Mesothelial cell of epicardium (in vitro differentiated cells): ENCODE measurements at regions not wholly inside any gene's neighbourhood (a gene's known extent, or its start where the extent isn't known, plus 50 kb on each side); places are given as distances from the start of the nearest gene placed in this dataset.

Source experiments
- DNase-seq, 2 experiments: peaks; one replicate each; pipeline ENCODE4 v3.0.0; 2021; ENCODE audit warnings: low spot score in 2 of 2; ENCODE audit not compliant: unreplicated experiment in 2 of 2
- H3K27ac Mint-ChIP-seq: 2 replicates; pipeline ENCODE4 v1.8.0; 2021; ENCODE audit warnings: mixed read lengths
- H3K27me3 Mint-ChIP-seq: 2 replicates; pipeline ENCODE4 v1.8.0; 2021; ENCODE audit warnings: low read depth, mixed read lengths
- H3K36me3 Mint-ChIP-seq: 2 replicates; pipeline ENCODE4 v1.8.0; 2021; ENCODE audit warnings: mixed read lengths
- H3K4me1 Mint-ChIP-seq: 2 replicates; pipeline ENCODE4 v1.8.0; 2021; ENCODE audit warnings: mixed read lengths
- H3K4me3 Mint-ChIP-seq: 2 replicates; pipeline ENCODE4 v1.8.0; 2021; ENCODE audit warnings: mild to moderate bottlenecking, moderate library complexity, mixed read lengths
- H3K9me3 Mint-ChIP-seq: 2 replicates; pipeline ENCODE4 v1.8.0; 2021; ENCODE audit warnings: mixed read lengths
- CTCF ChIP-seq: fragments of 200-600 bp; sonication (generic); IDR thresholded peaks from one replicate; pipeline ENCODE4 v1.5.0; 2021; ENCODE audit warnings: antibody characterized with exemption; ENCODE audit not compliant: unreplicated experiment

GRCh38 chr4:114389070-114389685 lies 209.4 kb upstream of the UGT8 start:
- peaks cover 5% of the 10 kb centered on the region for H3K4me1 Mint-ChIP-seq
- no peaks in the 10 kb centered on the region for H3K36me3 Mint-ChIP-seq
- peaks cover 6% of the 10 kb centered on the region for H3K27me3 Mint-ChIP-seq
- DNase-seq, result no peak
- no peak overlapping the region for H3K4me3 Mint-ChIP-seq
- no peak overlapping the region for H3K27ac Mint-ChIP-seq
- no peak for TF ChIP-seq CTCF
- no peaks in the 10 kb centered on the region for H3K9me3 Mint-ChIP-seq

DNA sequence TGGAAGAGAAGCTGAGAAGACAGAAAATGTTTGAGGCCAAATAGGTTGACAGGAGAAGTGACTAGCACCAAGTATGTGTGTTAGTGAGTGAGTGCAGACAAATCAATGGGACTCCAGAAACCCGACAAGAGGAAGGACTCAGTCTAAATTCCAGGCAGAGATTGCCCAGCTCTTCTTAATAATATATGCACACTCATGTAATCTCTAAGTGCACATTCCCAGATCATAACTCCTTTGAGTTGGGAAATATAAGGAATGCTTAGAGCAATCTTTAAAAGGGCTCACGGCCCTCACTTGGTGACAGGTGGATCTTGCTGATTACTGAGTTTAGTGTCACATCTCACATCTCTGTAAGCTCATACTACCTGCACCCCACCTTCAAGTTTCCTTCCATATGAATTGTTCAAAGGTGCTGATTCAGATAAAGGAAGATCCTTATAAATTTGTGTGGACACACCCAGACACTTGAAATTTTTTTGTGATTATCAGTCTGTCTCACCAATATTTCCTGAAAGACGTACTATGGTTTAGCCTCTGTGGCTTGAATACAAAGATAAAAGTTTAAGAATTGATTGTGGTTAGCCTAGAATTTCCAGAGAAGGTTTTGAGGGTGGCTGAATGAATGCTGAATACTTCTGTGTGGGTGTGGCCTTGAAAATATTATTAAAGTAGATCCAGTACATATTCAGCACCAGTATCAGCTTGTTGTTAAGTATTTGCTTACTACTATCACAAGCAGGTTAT lies 205.1 kb upstream of the UGT8 start:
- DNase-seq, result no peak
- Mint-ChIP-seq H3K4me1 (peaks cover 12% of the 10 kb centered on the region), H3K27me3 (peaks cover 6% of the 10 kb centered on the region), H3K4me3 (no peak overlapping the region), H3K36me3 (no peaks in the 10 kb centered on the region), H3K9me3 (no peaks in the 10 kb centered on the region), H3K27ac (no peak overlapping the region)
- TF ChIP-seq CTCF, result no peak

DNA sequence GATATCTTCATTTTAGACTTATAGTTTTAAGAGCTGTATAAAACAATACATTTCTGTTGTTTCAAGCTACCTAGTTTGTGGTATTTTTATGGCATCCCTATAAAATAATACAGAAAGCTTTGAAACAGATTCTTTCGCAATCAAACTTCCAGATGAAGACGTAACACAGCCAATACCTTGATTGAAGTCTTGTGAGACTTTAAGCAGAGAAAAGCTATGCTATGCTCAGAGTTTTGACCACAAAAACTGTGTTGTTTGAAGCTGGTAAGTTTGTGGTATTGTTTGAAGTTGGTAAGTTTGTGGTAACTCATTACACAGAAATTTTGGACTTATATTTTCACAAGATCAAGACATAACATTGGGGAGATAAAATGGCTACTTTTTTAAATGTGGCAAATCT lies 201.8 kb upstream of the UGT8 start:
- Mint-ChIP-seq H3K4me1 (peaks cover 21% of the 10 kb centered on the region), H3K9me3 (no peaks in the 10 kb centered on the region), H3K27me3 (peaks cover 3% of the 10 kb centered on the region), H3K36me3 (no peaks in the 10 kb centered on the region), H3K4me3 (no peak overlapping the region), H3K27ac (no peak overlapping the region)
- no peak for DNase-seq
- no peak for TF ChIP-seq CTCF

- no peak overlapping the region for H3K27ac Mint-ChIP-seq
- no peak overlapping the region for H3K4me3 Mint-ChIP-seq
- H3K4me1 Mint-ChIP-seq, result peaks cover 17% of the 10 kb centered on the region
- no peak for DNase-seq
- H3K27me3 Mint-ChIP-seq, result peaks cover 3% of the 10 kb centered on the region
- H3K36me3 Mint-ChIP-seq, result no peaks in the 10 kb centered on the region
- TF ChIP-seq CTCF, result no peak
- H3K9me3 Mint-ChIP-seq, result no peaks in the 10 kb centered on the region
These were observed 200.2 kb upstream of the UGT8 start for GRCh38 chr4:114398410-114398809.

- DNase-seq, result no peak
- peaks cover 1% of the 10 kb centered on the region for H3K27me3 Mint-ChIP-seq
- no peaks in the 10 kb centered on the region for H3K36me3 Mint-ChIP-seq
- H3K27ac Mint-ChIP-seq, result no peak overlapping the region
- peaks cover under 1% of the 10 kb centered on the region for H3K9me3 Mint-ChIP-seq
- H3K4me1 Mint-ChIP-seq, result peaks cover 17% of the 10 kb centered on the region
- no peak overlapping the region for H3K4me3 Mint-ChIP-seq
- TF ChIP-seq CTCF, result no peak
These were observed 199.5 kb upstream of the UGT8 start for GRCh38 chr4:114399105-114399504.
